Activated CD4-positive, alpha-beta T cell treated with anti-CD3 and anti-CD28 coated beads, Interleukin-2, amount 50 U/mL, for 16 hours (primary cell): ENCODE measurements at regions not wholly inside any gene's neighbourhood (a gene's known extent, or its start where the extent isn't known, plus 50 kb on each side); places are given as distances from the start of the nearest gene placed in this dataset.

Experiments used
- DNase-seq: peaks from one replicate; pipeline ENCODE4 v3.0.0-alpha.2; 2020

- no peak for DNase-seq
These were observed 68.3 kb downstream of the CEBPB start for GRCh38 chr20:50258790-50259483.

- no peak for DNase-seq
These were observed 69.3 kb downstream of the CEBPB start for GRCh38 chr20:50259705-50260478.

GRCh38 chr20:50260479-50261221 lies 70.0 kb downstream of the CEBPB start:
- no peak for DNase-seq

- DNase-seq, result no peak
These were observed 71.0 kb downstream of the CEBPB start for GRCh38 chr20:50261471-50262212.

- DNase-seq, result no peak
These were observed 73.2 kb downstream of the CEBPB start for GRCh38 chr20:50263831-50264230.

GRCh38 chr20:50264534-50265145 lies 74.0 kb downstream of the CEBPB start:
- DNase-seq, result no peak

GRCh38 chr20:50265245-50265946 lies 74.8 kb downstream of the CEBPB start:
- no peak for DNase-seq

GRCh38 chr20:50266293-50267040 lies 75.8 kb downstream of the CEBPB start:
- DNase-seq, result no peak

GRCh38 chr20:50267041-50267865 lies 76.6 kb downstream of the CEBPB start:
- DNase-seq, result no peak

- no peak for DNase-seq
These were observed 77.2 kb downstream of the CEBPB start for GRCh38 chr20:50267866-50268219.

- DNase-seq, result no peak
These were observed 78.7 kb downstream of the CEBPB start for GRCh38 chr20:50269091-50270033.

- no peak for DNase-seq
These were observed 79.4 kb downstream of the CEBPB start for GRCh38 chr20:50270034-50270395.

GRCh38 chr20:50270569-50270968 lies 79.9 kb downstream of the CEBPB start:
- no peak for DNase-seq

GRCh38 chr20:50271176-50271575 lies 80.5 kb downstream of the CEBPB start:
- no peak for DNase-seq

GRCh38 chr20:50271612-50272011 lies 81.0 kb downstream of the CEBPB start:
- no peak for DNase-seq

- DNase-seq, result no peak
These were observed 81.5 kb downstream of the CEBPB start for GRCh38 chr20:50272030-50272723.

GRCh38 chr20:50272724-50273446 lies 82.3 kb downstream of the CEBPB start:
- no peak for DNase-seq
